NB4 (cell line): ENCODE measurements at regions not wholly inside any gene's neighbourhood (a gene's known extent, or its start where the extent isn't known, plus 50 kb on each side); places are given as distances from the start of the nearest gene placed in this dataset.

ENCODE experiments used
- CTCF ChIP-seq: IDR thresholded peaks from one replicate; pipeline ENCODE4 v1.5.1; 2012; ENCODE audit warnings: low read depth, low read length
- MAX ChIP-seq: IDR thresholded peaks from 2 replicates; pipeline ENCODE4 v1.6.1; 2011; ENCODE audit warnings: low read depth, low read length
- MYC ChIP-seq: IDR thresholded peaks from 2 replicates; pipeline ENCODE4 v1.6.1; 2011; ENCODE audit warnings: low read depth, low read length
- POLR2A ChIP-seq: IDR thresholded peaks from 2 replicates; pipeline ENCODE4 v1.6.1; 2011; ENCODE audit warnings: mild to moderate bottlenecking; ENCODE audit not compliant: insufficient read length; ENCODE audit errors: extremely low read depth

- TF ChIP-seq POLR2A (no peak), CTCF (no peak), MAX (no peak), MYC (no peak)
Observed at GRCh38 chr3:106746286-106746685, 631.0 kb upstream of the CCDC54 start.
